Gastrocnemius medialis (tissue), 4 donors: ENCODE measurements at regions not wholly inside any gene's neighbourhood (a gene's known extent, or its start where the extent isn't known, plus 50 kb on each side); places are given as distances from the start of the nearest gene placed in this dataset.

Experiments
- POLR2A ChIP-seq, 2 donors: fragments of 450-650 bp; IDR thresholded peaks; one replicate each; pipeline ENCODE4 v1.6.1; 2017; ENCODE audit warnings: antibody characterized with exemption in 2 of 2, mild to moderate bottlenecking in 2 of 2, moderate library complexity in 2 of 2
- TF ChIP-seq, protein P1 (sequence below), 5 experiments: fragments of 450-650 bp in 3 of 5; fragments of 200-600 bp in 2 of 5; sonication (generic) in 2 of 5; IDR thresholded peaks in 4 of 5; conservative IDR thresholded peaks in 1 of 5; 1 replicate in 4 of 5; 2 replicates in 1 of 5; pipeline ENCODE4 v1.5.1; 2016 to 2019; ENCODE audit warnings: antibody characterized with exemption in 5 of 5, mild to moderate bottlenecking in 3 of 5, moderate library complexity in 3 of 5

- no peak for TF ChIP-seq POLR2A (IDR thresholded peaks at IDR 0.05)
- TF ChIP-seq, protein P1, sequence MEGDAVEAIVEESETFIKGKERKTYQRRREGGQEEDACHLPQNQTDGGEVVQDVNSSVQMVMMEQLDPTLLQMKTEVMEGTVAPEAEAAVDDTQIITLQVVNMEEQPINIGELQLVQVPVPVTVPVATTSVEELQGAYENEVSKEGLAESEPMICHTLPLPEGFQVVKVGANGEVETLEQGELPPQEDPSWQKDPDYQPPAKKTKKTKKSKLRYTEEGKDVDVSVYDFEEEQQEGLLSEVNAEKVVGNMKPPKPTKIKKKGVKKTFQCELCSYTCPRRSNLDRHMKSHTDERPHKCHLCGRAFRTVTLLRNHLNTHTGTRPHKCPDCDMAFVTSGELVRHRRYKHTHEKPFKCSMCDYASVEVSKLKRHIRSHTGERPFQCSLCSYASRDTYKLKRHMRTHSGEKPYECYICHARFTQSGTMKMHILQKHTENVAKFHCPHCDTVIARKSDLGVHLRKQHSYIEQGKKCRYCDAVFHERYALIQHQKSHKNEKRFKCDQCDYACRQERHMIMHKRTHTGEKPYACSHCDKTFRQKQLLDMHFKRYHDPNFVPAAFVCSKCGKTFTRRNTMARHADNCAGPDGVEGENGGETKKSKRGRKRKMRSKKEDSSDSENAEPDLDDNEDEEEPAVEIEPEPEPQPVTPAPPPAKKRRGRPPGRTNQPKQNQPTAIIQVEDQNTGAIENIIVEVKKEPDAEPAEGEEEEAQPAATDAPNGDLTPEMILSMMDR (IDR thresholded peaks at IDR 0.05 in 4 of 5, conservative IDR thresholded peaks at IDR 0.05 in 1 of 5), result no peak
Measured at GRCh38 chr14:105935384-105935783, 409.0 kb downstream of the TMEM121 start.
